HCT116 (cell line): ENCODE measurements at regions not wholly inside any gene's neighbourhood (a gene's known extent, or its start where the extent isn't known, plus 50 kb on each side); places are given as distances from the start of the nearest gene placed in this dataset.

Source experiments
- ATAC-seq: fragments of 200-7000 bp; cut with Tn5 transposase; 2 replicates; pipeline ENCODE4 v1.9.1; 2020; ENCODE audit warnings: mild to moderate bottlenecking, moderate library complexity
- BruUV-seq: library from RNA; stranded (reverse); fragments of 400-500 nt; replicated peaks from 2 replicates; lab custom pipeline; 2021; lab: Mats Ljungman, UMichigan
- CTCF ChIA-PET: fragments of 300-600 bp; sonication (Branson Sonifier 250); formaldehyde crosslinking; loops from one replicate; lab custom pipeline; 2021; ENCODE audit warnings: antibody characterized with exemption; lab: Charles Lee
- POLR2A ChIA-PET: fragments of 300-600, 350-600 bp; sonication (Branson Sonifier 250); formaldehyde crosslinking; loops from one replicate; lab custom pipeline; 2021; ENCODE audit warnings: antibody characterized with exemption; lab: Charles Lee
- RAD21 ChIA-PET, 2 experiments: fragments of 300-600 bp; sonication (Branson Sonifier 250); formaldehyde crosslinking; loops; one replicate each; lab custom pipeline; 2023; ENCODE audit warnings: low total read pairs in 2 of 2; ENCODE audit not compliant: uncharacterized antibody in 2 of 2, unreplicated experiment in 2 of 2, low non-redundant PET in 1 of 2; lab: Charles Lee
- DNase-seq: peaks from one replicate; pipeline ENCODE4 v3.0.0-alpha.2; 2010; ENCODE audit warnings: low read depth, low spot score
- H2AFZ ChIP-seq: fragments of 200-600 bp; shearing (Covaris generic), sonication (generic); 2 replicates; pipeline ENCODE4 v1.6.1; 2017; ENCODE audit warnings: low read depth, mixed run types, mixed read lengths, antibody characterized with exemption, low read length; ENCODE audit not compliant: poor library complexity, severe bottlenecking
- H3K27ac ChIP-seq: 2 replicates; pipeline ENCODE4 v1.5.1; 2012; ENCODE audit warnings: low read depth, low read length
- H3K27me3 ChIP-seq: fragments of 200-600 bp; sonication (generic); 2 replicates; pipeline ENCODE4 v1.6.1; 2016; ENCODE audit warnings: mixed run types, low read length, mixed read lengths; ENCODE audit not compliant: insufficient read depth
- H3K36me3 ChIP-seq, 2 experiments: fragments of 200-500 bp in 1 of 2; fragments of 200-600 bp in 1 of 2; sonication (Bioruptor generic) in 1 of 2; sonication (generic) in 1 of 2; 2 replicates each; pipeline versions ENCODE4 v1.5.1 to v1.6.1; 2014 to 2016; ENCODE audit warnings: low read length in 2 of 2, inconsistent platforms in 1 of 2, mixed read lengths in 1 of 2, mixed run types in 1 of 2; ENCODE audit not compliant: insufficient read depth in 2 of 2, control insufficient read depth in 1 of 2
- H3K4me1 ChIP-seq, 2 experiments: fragments of 200-600 bp in 1 of 2; sonication (generic) in 1 of 2; 2 replicates each; pipeline versions ENCODE4 v1.5.1 to v1.6.1; 2012 to 2017; ENCODE audit warnings: low read length in 2 of 2, inconsistent platforms in 1 of 2, mild to moderate bottlenecking in 1 of 2, mixed read lengths in 1 of 2, mixed run types in 1 of 2, moderate library complexity in 1 of 2; ENCODE audit not compliant: insufficient read depth in 2 of 2, control insufficient read depth in 1 of 2
- H3K4me2 ChIP-seq: fragments of 200-600 bp; sonication (generic); 2 replicates; pipeline ENCODE4 v1.6.1; 2017; ENCODE audit warnings: mixed run types, low read length, mixed read lengths
- H3K4me3 ChIP-seq, 2 experiments: fragments of 200-600 bp in 1 of 2; sonication (generic) in 1 of 2; replicated peaks in 1 of 2; 2 replicates each; pipeline ENCODE4 v1.5.1; 2011 to 2016; ENCODE audit warnings: low read length in 2 of 2, control low read depth in 1 of 2, low read depth in 1 of 2, mild to moderate bottlenecking in 1 of 2, mixed read lengths in 1 of 2, mixed run types in 1 of 2
- H3K79me2 ChIP-seq: fragments of 200-600 bp; sonication (generic); 2 replicates; pipeline ENCODE4 v1.6.1; 2017; ENCODE audit warnings: mild to moderate bottlenecking, mixed run types, low read length, moderate library complexity, mixed read lengths; ENCODE audit not compliant: insufficient read depth
- H3K9ac ChIP-seq: fragments of 200-600 bp; sonication (generic); 2 replicates; pipeline ENCODE4 v1.6.1; 2016; ENCODE audit warnings: low read length, mixed read lengths
- H3K9me2 ChIP-seq: fragments of 200-600 bp; sonication (generic), shearing (Covaris generic); 2 replicates; pipeline ENCODE4 v1.6.1; 2017; ENCODE audit warnings: mixed run types, mild to moderate bottlenecking, moderate library complexity; ENCODE audit not compliant: insufficient read depth
- H3K9me3 ChIP-seq, 2 experiments: fragments of 200-500 bp in 1 of 2; fragments of 200-600 bp in 1 of 2; sonication (Bioruptor generic) in 1 of 2; sonication (generic) in 1 of 2; 2 replicates each; pipeline ENCODE4 v1.6.1; 2014 to 2017; ENCODE audit warnings: low read length in 2 of 2, mixed read lengths in 2 of 2, inconsistent platforms in 1 of 2, low read depth in 1 of 2, mild to moderate bottlenecking in 1 of 2, mixed run types in 1 of 2, moderate library complexity in 1 of 2; ENCODE audit not compliant: control insufficient read depth in 1 of 2, insufficient read depth in 1 of 2
- H4K20me1 ChIP-seq: fragments of 200-600 bp; sonication (generic), shearing (Covaris generic); 2 replicates; pipeline ENCODE4 v1.6.1; 2017; ENCODE audit warnings: mixed run types, mild to moderate bottlenecking, moderate library complexity; ENCODE audit not compliant: insufficient read depth
- CEBPB ChIP-seq: IDR thresholded peaks from 2 replicates; pipeline ENCODE4 v1.6.1; 2012; ENCODE audit warnings: low read depth
- CTCF ChIP-seq, 3 experiments: fragments of 200-600 bp in 1 of 3; sonication (generic) in 1 of 3; IDR thresholded peaks in 2 of 3; conservative IDR thresholded peaks in 1 of 3; 2 replicates each; pipeline ENCODE4 v1.5.1; 2012 to 2017; ENCODE audit warnings: low read depth in 2 of 3, low read length in 2 of 3, antibody characterized with exemption in 1 of 3, borderline replicate concordance in 1 of 3, control low read depth in 1 of 3, mild to moderate bottlenecking in 1 of 3, mixed read lengths in 1 of 3, mixed run types in 1 of 3, moderate library complexity in 1 of 3; ENCODE audit not compliant: insufficient read depth in 1 of 3
- EGR1 ChIP-seq: IDR thresholded peaks from 2 replicates; pipeline ENCODE4 v1.6.1; 2012; ENCODE audit warnings: low read depth
- EZH2 ChIP-seq: fragments of 200-600 bp; sonication (generic); IDR thresholded peaks from 2 replicates; pipeline ENCODE4 v1.6.1; 2017; ENCODE audit warnings: antibody characterized with exemption, mixed run types
- EZH2phosphoT487 ChIP-seq: fragments of 200-600 bp; IDR thresholded peaks from 2 replicates; pipeline ENCODE4 v1.6.1; 2018; ENCODE audit warnings: antibody characterized with exemption, borderline replicate concordance
- FOSL1 ChIP-seq: IDR thresholded peaks from 2 replicates; pipeline ENCODE4 v1.6.1; 2012; ENCODE audit warnings: low read depth
- JUND ChIP-seq: IDR thresholded peaks from 2 replicates; pipeline ENCODE4 v1.6.1; 2012
- MAX ChIP-seq: IDR thresholded peaks from 2 replicates; pipeline ENCODE4 v1.6.1; 2012
- POLR2A ChIP-seq: IDR thresholded peaks from 2 replicates; pipeline ENCODE4 v1.7.0; 2011; ENCODE audit warnings: borderline replicate concordance; ENCODE audit not compliant: insufficient read depth, insufficient read length; ENCODE audit errors: extremely low read depth
- POLR2AphosphoS5 ChIP-seq: IDR thresholded peaks from 2 replicates; pipeline ENCODE4 v1.6.1; 2011; ENCODE audit warnings: mild to moderate bottlenecking, low read depth, low read length, moderate library complexity
- RAD21 ChIP-seq: IDR thresholded peaks from 2 replicates; pipeline ENCODE4 v1.6.1; 2012; ENCODE audit warnings: low read depth, mild to moderate bottlenecking
- REST ChIP-seq: IDR thresholded peaks from 2 replicates; pipeline ENCODE4 v1.6.1; 2012; ENCODE audit warnings: low read depth
- SP1 ChIP-seq: IDR thresholded peaks from 2 replicates; pipeline ENCODE4 v1.6.1; 2012; ENCODE audit warnings: low read depth
- SRF ChIP-seq: IDR thresholded peaks from 2 replicates; pipeline ENCODE4 v1.6.1; 2012; ENCODE audit warnings: low read depth
- TCF7L2 ChIP-seq: IDR thresholded peaks from 2 replicates; pipeline ENCODE4 v1.7.0; 2011; ENCODE audit warnings: borderline replicate concordance, inconsistent platforms; ENCODE audit not compliant: insufficient read depth, insufficient read length; ENCODE audit errors: extremely low read depth
- YY1 ChIP-seq: IDR thresholded peaks from 2 replicates; pipeline ENCODE4 v1.6.1; 2011; ENCODE audit warnings: low read length, low read depth, moderate library complexity, mild to moderate bottlenecking; ENCODE audit not compliant: insufficient replicate concordance; ENCODE audit errors: extremely low read depth
- ZFX ChIP-seq: fragments of 450-650 bp; IDR thresholded peaks from 2 replicates; pipeline ENCODE4 v1.6.1; 2017
- ZNF274 ChIP-seq: fragments of 200-500 bp; sonication (Bioruptor generic); IDR thresholded peaks from 2 replicates; pipeline ENCODE4 v1.6.1; 2014; ENCODE audit warnings: mild to moderate bottlenecking, low read depth, low read length, inconsistent platforms
- intact Hi-C: fragments of 100-400 bp; cut with micrococcal nuclease; formaldehyde crosslinking; loops from 2 replicates; pipeline ENCODE4 v1.10.0; 2022

- no peak overlapping the region for H3K9ac ChIP-seq
- H3K9me2 ChIP-seq, result no peaks in the 10 kb centered on the region
- H3K4me2 ChIP-seq, result no peak overlapping the region
- ATAC-seq (no peak), DNase-seq (no peak)
- no peaks in the 10 kb centered on the region for H3K36me3 ChIP-seq
- ChIA-PET POLR2A (no interaction called here), RAD21 (interaction anchor here in 1 of 2 experiments (0.6 kb wide), 1 partner anchor 74 kb away, joined by 3 read pairs; no protein-coding TSS in a partner anchor), CTCF (no interaction called here)
- no peaks in the 10 kb centered on the region for H4K20me1 ChIP-seq
- no peak overlapping the region for H3K4me3 ChIP-seq
- H3K27ac ChIP-seq, result no peak overlapping the region
- no peaks in the 10 kb centered on the region for H3K9me3 ChIP-seq
- BruUV-seq, result no TSS peak
- H3K79me2 ChIP-seq, result no peaks in the 10 kb centered on the region
- H2AFZ ChIP-seq, result no peak overlapping the region
- H3K4me1 ChIP-seq, result no peaks in the 10 kb centered on the region
- TF ChIP-seq SRF, result no peak
- TF ChIP-seq CEBPB, result no peak
- no peak for TF ChIP-seq TCF7L2
- TF ChIP-seq ZNF274, result no peak
- no peak for TF ChIP-seq POLR2A
- TF ChIP-seq ZFX, result no peak
- no peak for TF ChIP-seq EZH2
- TF ChIP-seq JUND, result no peak
- TF ChIP-seq REST, result no peak
- TF ChIP-seq YY1, result no peak
- TF ChIP-seq EZH2phosphoT487, result no peak
- TF ChIP-seq POLR2AphosphoS5, result no peak
- TF ChIP-seq SP1, result no peak
- no peak for TF ChIP-seq CTCF (IDR thresholded peaks at IDR 0.05 in 2 of 3, conservative IDR thresholded peaks at IDR 0.05 in 1 of 3; ENCODE audit: borderline replicate concordance in 1 of 3, insufficient read depth in 1 of 3, low read depth in 2 of 3, low read length in 2 of 3)
- no peak for TF ChIP-seq EGR1
- TF ChIP-seq RAD21, result no peak
- TF ChIP-seq FOSL1, result no peak
- no peak for TF ChIP-seq MAX
- H3K27me3 ChIP-seq, result peaks cover 61% of the 10 kb centered on the region
- intact Hi-C loops, result no loop called here
Observed at GRCh38 chr17:34736611-34737010, 157.2 kb downstream of the TMEM132E start.
